HepG2 (cell line): ENCODE measurements at regions not wholly inside any gene's neighbourhood (a gene's known extent, or its start where the extent isn't known, plus 50 kb on each side); places are given as distances from the start of the nearest gene placed in this dataset.

Source experiments
- ATAC-seq: fragments of 200-7000 bp; cut with Tn5 transposase; 3 replicates; pipeline ENCODE4 v1.9.1; 2020; ENCODE audit warnings: mild to moderate bottlenecking, moderate library complexity
- BruUV-seq: library from RNA; stranded (reverse); fragments of 400-500 nt; replicated peaks from 2 replicates; lab custom pipeline; 2021; lab: Mats Ljungman, UMichigan
- CTCF ChIA-PET: fragments of 300-600 bp; formaldehyde crosslinking; extraction: SDS; loops from one replicate; lab custom pipeline; 2021; ENCODE audit warnings: low total read pairs, inconsistent platforms, low intra/inter-chr PET ratio; lab: Yijun Ruan, JAX
- POLR2A ChIA-PET: fragments of 350-600 bp; sonication (Branson Sonifier 250); formaldehyde crosslinking; loops from one replicate; lab custom pipeline; 2020; ENCODE audit warnings: antibody characterized with exemption, inconsistent platforms; lab: Yijun Ruan, JAX
- DNase-seq: peaks from one replicate; pipeline ENCODE4 v3.0.0-alpha.2; 2015; ENCODE audit warnings: low spot score
- FAIRE-seq: peaks from 3 replicates; lab custom pipeline; 2011; peaks lifted over from hg19 to GRCh38; lab: Jason Lieb, UNC
- H2AFZ ChIP-seq: one replicate; pipeline ENCODE4 v1.6.1; 2011; ENCODE audit warnings: low read length, inconsistent platforms
- H3K27ac ChIP-seq: fragments of 300-600 bp; 3 replicates; pipeline ENCODE4 v1.8.0; 2011; ENCODE audit warnings: mixed run types, mild to moderate bottlenecking, mixed read lengths, low read length, inconsistent platforms; ENCODE audit not compliant: insufficient read depth; ENCODE audit errors: extremely low read length
- H3K27me3 ChIP-seq, 2 experiments: fragments of 200-600 bp in 1 of 2; 2 replicates in 1 of 2; 3 replicates in 1 of 2; pipeline versions ENCODE4 v1.6.0 to v1.8.0; 2011; ENCODE audit warnings: low read length in 2 of 2, mild to moderate bottlenecking in 2 of 2, moderate library complexity in 2 of 2, inconsistent platforms in 1 of 2; ENCODE audit not compliant: insufficient read depth in 2 of 2, control insufficient read depth in 1 of 2
- H3K36me3 ChIP-seq, 2 experiments: fragments of 200-600 bp in 1 of 2; replicated peaks in 1 of 2; 2 replicates in 1 of 2; 3 replicates in 1 of 2; pipeline versions ENCODE4 v1.5.1 to v1.8.0; 2011; ENCODE audit warnings: low read length in 2 of 2, inconsistent platforms in 1 of 2; ENCODE audit not compliant: insufficient read depth in 2 of 2, control insufficient read depth in 1 of 2
- H3K4me1 ChIP-seq: 2 replicates; pipeline ENCODE4 v1.5.1; 2012; ENCODE audit warnings: low read length, inconsistent platforms; ENCODE audit not compliant: insufficient read depth
- H3K4me2 ChIP-seq: 2 replicates; pipeline ENCODE4 v1.6.0; 2011; ENCODE audit warnings: low read depth, low read length, inconsistent platforms
- H3K4me3 ChIP-seq, 3 experiments: fragments of 200-600 bp in 1 of 3; sonication (generic), shearing (Covaris generic) in 1 of 3; replicated peaks in 1 of 3; 2 replicates each; pipeline ENCODE4 v1.5.1; 2011 to 2016; ENCODE audit warnings: low read length in 3 of 3, inconsistent platforms in 2 of 3, low read depth in 2 of 3, mild to moderate bottlenecking in 2 of 3, control low read depth in 1 of 3, mixed read lengths in 1 of 3; ENCODE audit not compliant: insufficient read depth in 1 of 3
- H3K79me2 ChIP-seq: one replicate; pipeline ENCODE4 v1.6.1; 2011; ENCODE audit warnings: low read length, inconsistent platforms; ENCODE audit not compliant: insufficient read depth
- H3K9ac ChIP-seq: 2 replicates; pipeline ENCODE4 v1.6.0; 2011; ENCODE audit warnings: mild to moderate bottlenecking, low read depth, low read length, inconsistent platforms; ENCODE audit not compliant: insufficient read depth
- H3K9me3 ChIP-seq: 2 replicates; pipeline ENCODE4 v1.5.1; 2012; ENCODE audit warnings: mild to moderate bottlenecking, low read length
- H4K20me1 ChIP-seq: 2 replicates; pipeline ENCODE4 v1.6.0; 2011; ENCODE audit warnings: inconsistent platforms, mild to moderate bottlenecking, low read length, moderate library complexity; ENCODE audit not compliant: insufficient read depth
- KAT2B ChIP-seq: fragments of 150-350 bp; IDR thresholded peaks from 2 replicates; pipeline ENCODE4 v1.6.1; 2014; ENCODE audit warnings: low read depth, low read length, borderline replicate concordance
- KDM5B ChIP-seq: sonication (generic); formaldehyde crosslinking; IDR thresholded peaks from 2 replicates; pipeline ENCODE4 v1.4.0; 2020; ENCODE audit warnings: missing genetic modification reagents, mild to moderate bottlenecking, borderline replicate concordance
- PAWR ChIP-seq: sonication (generic); formaldehyde crosslinking; IDR thresholded peaks from 2 replicates; pipeline ENCODE4 v1.4.0; 2020; ENCODE audit warnings: missing genetic modification reagents, mild to moderate bottlenecking, borderline replicate concordance
- PLRG1 ChIP-seq: fragments of 450-650 bp; conservative IDR thresholded peaks from 2 replicates; pipeline ENCODE4 v1.6.1; 2016
- TAF15 ChIP-seq: fragments of 200-400 bp; formaldehyde crosslinking; IDR thresholded peaks from one replicate; pipeline ENCODE4 v1.6.1; 2018; ENCODE audit warnings: mild to moderate bottlenecking, low read depth, low read length; ENCODE audit not compliant: poor library complexity, severe bottlenecking
- TGIF2 ChIP-seq: IDR thresholded peaks from 2 replicates; pipeline ENCODE4 v1.6.1; 2016; ENCODE audit warnings: control low read depth, missing compliant biosample characterization
- TSC22D2 ChIP-seq: sonication (generic); formaldehyde crosslinking; IDR thresholded peaks from 2 replicates; pipeline ENCODE4 v1.5.1; 2020; ENCODE audit warnings: missing genetic modification reagents, mild to moderate bottlenecking, borderline replicate concordance
- WGBS: methylation state at CpG from one replicate; pipeline ENCODE4 v1.1.6; 2017; ENCODE audit warnings: low lambda C conversion rate; 5-methylcytosine and 5-hydroxymethylcytosine counted together
- in situ Hi-C: cut with HindIII; loops from 2 replicates; pipeline ENCODE4 v1.10.0; 2017; ENCODE audit warnings: low pct_unique_long_range_greater_than_20kb; ENCODE audit not compliant: extremely low pct_ligation_motif_present
- intact Hi-C: fragments of 100-400 bp; cut with micrococcal nuclease; formaldehyde crosslinking; loops from one replicate; pipeline ENCODE4 v1.10.0; 2022; ENCODE audit not compliant: unreplicated experiment
- TF ChIP-seq, protein P1 (sequence below): sonication (generic); formaldehyde crosslinking; IDR thresholded peaks from one replicate; pipeline ENCODE4 v1.5.1; 2020; ENCODE audit warnings: mild to moderate bottlenecking, missing genetic modification reagents; ENCODE audit errors: not compliant biosample characterization

DNA sequence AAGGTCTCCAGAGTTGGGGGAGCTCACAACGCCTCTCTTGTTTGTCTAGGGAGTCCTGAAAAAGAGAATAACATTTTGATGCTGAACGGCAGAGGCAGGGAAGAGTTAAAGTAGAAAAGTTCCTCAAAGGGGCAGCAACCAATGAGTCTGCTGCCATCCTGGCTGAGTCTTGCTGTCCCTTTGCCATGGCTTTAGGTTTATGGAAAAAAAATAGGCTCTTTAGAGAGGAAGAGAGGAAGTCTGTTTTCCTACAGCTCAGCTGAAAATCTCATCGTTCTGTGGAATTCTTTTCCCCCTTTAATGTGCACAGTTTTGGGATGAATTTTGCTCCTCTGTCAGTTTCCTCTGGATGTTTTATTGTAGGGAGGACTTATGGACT, 314.8 kb upstream of the TBX3 start:
- ATAC-seq (no peak), DNase-seq (no peak), FAIRE-seq (no peak)
- WGBS, result 26% methylated on average over 3 of the region's 3 CpGs
- BruUV-seq, result no TSS peak
- in situ Hi-C loops, result no loop called here
- Histone ChIP-seq H3K27me3 (peaks cover 0 to 12% of the 10 kb centered on the region in 2 experiments; a peak in 2 of 5 replicates), H3K9ac (no peak overlapping the region), H4K20me1 (no peaks in the 10 kb centered on the region), H3K4me1 (no peaks in the 10 kb centered on the region), H3K9me3 (peaks cover 10% of the 10 kb centered on the region; the same call in 1 of the 2 replicates), H3K79me2 (no peaks in the 10 kb centered on the region), H3K4me2 (no peak overlapping the region), H3K36me3 (no peaks in the 10 kb centered on the region), H2AFZ (no peak overlapping the region), H3K4me3 (no peak overlapping the region), H3K27ac (no peak overlapping the region)
- CTCF ChIA-PET, result no interaction called here
- intact Hi-C loops, result no loop called here
- TF ChIP-seq TAF15, result no peak
- TF ChIP-seq TGIF2 (CRISPR knock-in tag), result no peak
- TF ChIP-seq, protein P1, sequence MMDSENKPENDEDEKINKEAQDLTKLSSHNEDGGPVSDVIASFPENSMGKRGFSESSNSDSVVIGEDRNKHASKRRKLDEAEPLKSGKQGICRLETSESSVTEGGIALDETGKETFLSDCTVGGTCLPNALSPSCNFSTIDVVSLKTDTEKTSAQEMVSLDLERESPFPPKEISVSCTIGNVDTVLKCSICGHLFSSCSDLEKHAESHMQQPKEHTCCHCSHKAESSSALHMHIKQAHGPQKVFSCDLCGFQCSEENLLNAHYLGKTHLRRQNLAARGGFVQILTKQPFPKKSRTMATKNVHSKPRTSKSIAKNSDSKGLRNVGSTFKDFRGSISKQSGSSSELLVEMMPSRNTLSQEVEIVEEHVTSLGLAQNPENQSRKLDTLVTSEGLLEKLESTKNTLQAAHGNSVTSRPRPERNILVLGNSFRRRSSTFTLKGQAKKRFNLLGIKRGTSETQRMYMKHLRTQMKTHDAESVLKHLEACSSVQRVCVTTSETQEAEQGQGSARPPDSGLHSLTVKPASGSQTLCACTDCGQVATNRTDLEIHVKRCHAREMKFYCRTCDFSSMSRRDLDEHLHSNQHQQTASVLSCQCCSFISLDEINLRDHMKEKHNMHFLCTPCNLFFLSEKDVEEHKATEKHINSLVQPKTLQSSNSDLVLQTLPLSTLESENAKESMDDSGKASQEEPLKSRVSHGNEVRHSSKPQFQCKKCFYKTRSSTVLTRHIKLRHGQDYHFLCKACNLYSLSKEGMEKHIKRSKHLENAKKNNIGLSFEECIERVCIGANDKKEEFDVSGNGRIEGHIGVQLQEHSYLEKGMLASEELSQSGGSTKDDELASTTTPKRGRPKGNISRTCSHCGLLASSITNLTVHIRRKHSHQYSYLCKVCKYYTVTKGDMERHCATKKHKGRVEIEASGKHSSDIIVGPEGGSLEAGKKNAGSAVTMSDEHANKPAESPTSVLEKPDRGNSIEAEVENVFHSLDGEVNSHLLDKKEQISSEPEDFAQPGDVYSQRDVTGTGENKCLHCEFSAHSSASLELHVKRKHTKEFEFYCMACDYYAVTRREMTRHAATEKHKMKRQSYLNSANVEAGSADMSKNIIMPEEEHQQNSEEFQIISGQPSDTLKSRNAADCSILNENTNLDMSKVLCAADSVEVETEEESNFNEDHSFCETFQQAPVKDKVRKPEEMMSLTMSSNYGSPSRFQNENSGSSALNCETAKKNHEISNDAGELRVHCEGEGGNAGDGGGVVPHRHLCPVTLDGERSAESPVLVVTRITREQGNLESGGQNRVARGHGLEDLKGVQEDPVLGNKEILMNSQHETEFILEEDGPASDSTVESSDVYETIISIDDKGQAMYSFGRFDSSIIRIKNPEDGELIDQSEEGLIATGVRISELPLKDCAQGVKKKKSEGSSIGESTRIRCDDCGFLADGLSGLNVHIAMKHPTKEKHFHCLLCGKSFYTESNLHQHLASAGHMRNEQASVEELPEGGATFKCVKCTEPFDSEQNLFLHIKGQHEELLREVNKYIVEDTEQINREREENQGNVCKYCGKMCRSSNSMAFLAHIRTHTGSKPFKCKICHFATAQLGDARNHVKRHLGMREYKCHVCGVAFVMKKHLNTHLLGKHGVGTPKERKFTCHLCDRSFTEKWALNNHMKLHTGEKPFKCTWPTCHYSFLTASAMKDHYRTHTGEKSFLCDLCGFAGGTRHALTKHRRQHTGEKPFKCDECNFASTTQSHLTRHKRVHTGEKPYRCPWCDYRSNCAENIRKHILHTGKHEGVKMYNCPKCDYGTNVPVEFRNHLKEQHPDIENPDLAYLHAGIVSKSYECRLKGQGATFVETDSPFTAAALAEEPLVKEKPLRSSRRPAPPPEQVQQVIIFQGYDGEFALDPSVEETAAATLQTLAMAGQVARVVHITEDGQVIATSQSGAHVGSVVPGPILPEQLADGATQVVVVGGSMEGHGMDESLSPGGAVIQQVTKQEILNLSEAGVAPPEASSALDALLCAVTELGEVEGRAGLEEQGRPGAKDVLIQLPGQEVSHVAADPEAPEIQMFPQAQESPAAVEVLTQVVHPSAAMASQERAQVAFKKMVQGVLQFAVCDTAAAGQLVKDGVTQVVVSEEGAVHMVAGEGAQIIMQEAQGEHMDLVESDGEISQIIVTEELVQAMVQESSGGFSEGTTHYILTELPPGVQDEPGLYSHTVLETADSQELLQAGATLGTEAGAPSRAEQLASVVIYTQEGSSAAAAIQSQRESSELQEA (CRISPR knock-in tag), result no peak
- no peak for TF ChIP-seq TSC22D2 (CRISPR knock-in tag)
- no peak for TF ChIP-seq PLRG1
- TF ChIP-seq KAT2B, result no peak
- TF ChIP-seq PAWR (CRISPR knock-in tag), result no peak
- no peak for TF ChIP-seq KDM5B (CRISPR knock-in tag)
- POLR2A ChIA-PET, result no interaction called here
